HG02852 (cell line): ENCODE measurements at regions not wholly inside any gene's neighbourhood (a gene's known extent, or its start where the extent isn't known, plus 50 kb on each side); places are given as distances from the start of the nearest gene placed in this dataset.
"Not testable (repeated sequence)": the region's sequence is repeated elsewhere in the genome, so short reads cannot be mapped to it uniquely, and the experiment has no call there.

Experiments used
- ATAC-seq: cut with Tn5 transposase; IDR thresholded peaks from one replicate; pipeline ENCODE4 v1.9.1; 2021; ENCODE audit warnings: mild to moderate bottlenecking, moderate library complexity; ENCODE audit not compliant: unreplicated experiment

DNA sequence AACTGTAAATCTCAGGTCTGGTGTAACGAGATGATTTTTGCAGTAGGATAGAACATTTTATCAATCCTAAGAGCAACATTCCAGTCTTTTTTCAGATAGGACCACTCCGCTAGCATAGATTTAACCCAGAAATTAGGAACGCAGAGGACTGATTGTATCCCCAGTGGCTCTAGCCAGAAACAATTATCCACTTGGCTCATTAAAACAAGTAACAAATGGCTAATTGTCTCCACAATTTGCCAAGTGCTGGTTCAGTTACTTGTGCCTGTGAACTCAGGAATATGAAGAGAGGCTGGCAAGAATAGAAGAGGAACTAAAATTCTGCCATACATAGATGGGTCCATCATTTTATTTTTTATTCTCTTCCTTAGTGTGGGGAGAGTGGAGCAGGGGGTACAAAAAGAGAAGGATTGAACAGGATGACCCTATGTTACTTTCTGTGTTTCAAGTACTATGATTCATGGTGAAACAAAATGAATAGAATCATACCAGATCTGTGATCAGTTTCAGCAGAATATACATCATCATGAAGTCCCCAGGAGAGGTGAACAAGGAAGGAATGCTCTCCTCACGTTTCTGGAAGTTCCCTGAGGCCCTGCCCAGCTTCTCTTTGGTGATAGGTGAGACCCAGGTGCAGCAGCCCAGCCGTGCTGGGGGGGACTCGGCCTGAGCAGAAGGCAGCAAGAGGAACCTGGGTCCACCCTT, 121.6 kb downstream of the ARL4C start:
- ATAC-seq, result no peak

GRCh38 chr2:234374736-234375135, 122.1 kb downstream of the ARL4C start:
- ATAC-seq, result no peak

DNA sequence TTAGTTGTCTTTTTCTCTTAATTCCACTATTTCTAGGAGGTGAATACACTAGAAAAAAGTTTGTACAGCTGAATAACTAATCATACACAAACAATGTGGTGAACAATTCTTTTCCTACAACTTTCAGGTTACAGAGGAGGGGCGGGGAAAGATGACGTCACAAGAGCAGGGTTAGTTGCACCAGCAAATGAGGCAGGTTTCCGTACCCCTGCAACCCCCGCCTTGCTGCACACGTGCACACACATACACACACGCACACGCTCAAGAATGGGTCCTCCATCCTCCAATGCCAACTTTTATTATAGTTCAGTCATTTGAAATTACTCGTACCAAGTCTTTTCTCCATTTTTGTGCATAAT, 122.8 kb downstream of the ARL4C start:
- ATAC-seq, result no peak

DNA sequence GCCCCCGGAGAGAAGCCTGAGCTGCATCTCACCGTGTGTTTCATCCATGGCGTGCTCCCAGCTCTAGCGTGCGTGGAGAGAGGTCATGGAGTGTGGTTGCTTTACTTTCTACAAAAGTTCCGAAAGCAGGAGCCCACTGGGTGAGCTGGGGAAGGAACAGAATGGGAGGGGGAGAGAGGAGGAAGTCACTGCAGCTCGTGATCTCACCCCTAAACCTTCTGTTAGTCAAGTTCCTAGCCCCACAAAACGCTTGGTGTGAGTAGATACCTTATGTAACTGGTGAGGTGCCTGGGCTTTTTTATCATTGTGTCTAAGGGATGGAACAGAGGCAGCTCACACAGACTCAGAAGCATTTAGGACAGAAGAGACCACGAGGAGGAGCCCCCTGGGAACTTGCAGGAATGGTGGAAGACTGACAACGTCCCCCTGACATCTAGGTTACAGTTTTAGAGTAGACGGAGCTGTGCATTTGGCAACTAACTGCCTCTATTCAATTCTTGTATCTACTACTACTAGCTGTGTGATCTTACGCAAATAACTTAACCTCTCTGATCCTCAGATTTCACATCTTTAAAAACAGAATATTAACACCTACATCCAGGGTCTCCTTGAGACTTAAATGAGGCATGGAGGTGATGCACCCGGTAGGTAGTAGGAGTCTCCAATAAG, 123.3 kb downstream of the ARL4C start:
- no peak for ATAC-seq

DNA sequence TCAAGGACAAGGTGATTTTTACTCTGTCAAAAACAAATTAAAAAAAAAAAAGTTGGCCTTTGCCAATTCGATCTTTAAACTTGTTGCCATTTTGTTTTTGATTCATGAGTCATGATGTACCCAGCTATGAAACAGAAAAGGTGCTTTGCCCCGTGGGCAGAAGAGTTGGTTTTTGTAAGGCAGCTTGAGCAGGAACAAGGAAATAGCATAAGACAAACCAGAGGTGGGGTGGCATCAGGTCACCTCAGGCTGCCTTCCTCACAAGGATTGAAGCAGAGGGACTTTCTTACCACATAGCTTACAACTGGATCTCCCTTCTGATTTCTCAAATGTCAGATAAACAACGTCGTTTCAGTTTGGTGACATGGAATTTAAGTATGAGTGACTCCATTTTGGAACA, 123.8 kb downstream of the ARL4C start:
- ATAC-seq, result no peak

- no peak for ATAC-seq
Measured at GRCh38 chr2:234372506-234372905, 124.4 kb downstream of the ARL4C start.

- ATAC-seq, result no peak
Measured at GRCh38 chr2:234368861-234369261, 128.0 kb downstream of the ARL4C start.

DNA sequence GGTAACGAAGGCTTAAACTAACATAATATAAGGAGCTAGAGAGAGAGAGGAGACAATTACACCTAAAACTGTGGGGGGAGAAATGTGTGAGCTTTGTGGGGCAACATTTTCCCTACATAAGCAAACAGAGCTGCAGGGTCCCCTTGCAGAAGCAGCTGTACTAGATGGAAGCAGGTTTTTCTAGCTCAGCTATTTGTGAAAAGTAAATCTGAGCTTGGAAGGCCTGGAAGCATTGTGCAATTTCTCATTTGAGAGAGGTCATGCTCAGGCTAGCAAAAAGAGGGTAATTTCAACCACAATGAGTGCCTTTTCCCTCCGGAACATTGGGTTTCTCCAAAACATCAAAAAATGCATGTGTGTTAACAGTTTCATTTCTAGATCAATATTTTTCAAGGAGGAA, 130.0 kb downstream of the ARL4C start:
- ATAC-seq, result no peak

GRCh38 chr2:234364661-234365060, 132.2 kb downstream of the ARL4C start:
- ATAC-seq, result no peak

GRCh38 chr2:234363647-234364294, 133.1 kb downstream of the ARL4C start:
- ATAC-seq, result no peak

- no peak for ATAC-seq
Measured at GRCh38 chr2:234363011-234363487, 133.8 kb downstream of the ARL4C start.

- ATAC-seq, result not testable (repeated sequence)
Measured at GRCh38 chr2:234360313-234360975, 136.4 kb downstream of the ARL4C start.

DNA sequence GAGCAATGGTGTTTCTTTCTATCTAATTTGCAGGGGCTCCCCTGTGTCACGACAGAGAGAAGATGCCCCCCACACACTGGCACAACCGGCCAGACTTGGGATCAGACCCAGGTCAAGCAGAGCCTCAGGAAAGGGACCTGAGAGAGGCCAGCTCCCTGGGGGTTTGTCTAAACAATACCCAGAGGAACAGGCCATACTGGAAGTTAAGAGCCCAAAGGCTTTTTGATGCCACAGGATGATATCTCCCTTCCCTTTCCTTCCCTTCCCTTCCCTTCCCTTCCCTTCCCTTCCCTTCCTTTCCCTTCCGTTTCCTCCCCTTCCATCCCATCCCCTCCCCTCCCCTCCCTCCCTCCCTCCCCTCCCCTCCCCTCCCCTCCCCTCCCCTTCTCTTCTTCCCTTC, 139.2 kb downstream of the ARL4C start:
- no peak for ATAC-seq

- ATAC-seq, result no peak
Measured at GRCh38 chr2:234355808-234356365, 141.0 kb downstream of the ARL4C start.

GRCh38 chr2:234355021-234355720, 141.7 kb downstream of the ARL4C start:
- ATAC-seq, result no peak

DNA sequence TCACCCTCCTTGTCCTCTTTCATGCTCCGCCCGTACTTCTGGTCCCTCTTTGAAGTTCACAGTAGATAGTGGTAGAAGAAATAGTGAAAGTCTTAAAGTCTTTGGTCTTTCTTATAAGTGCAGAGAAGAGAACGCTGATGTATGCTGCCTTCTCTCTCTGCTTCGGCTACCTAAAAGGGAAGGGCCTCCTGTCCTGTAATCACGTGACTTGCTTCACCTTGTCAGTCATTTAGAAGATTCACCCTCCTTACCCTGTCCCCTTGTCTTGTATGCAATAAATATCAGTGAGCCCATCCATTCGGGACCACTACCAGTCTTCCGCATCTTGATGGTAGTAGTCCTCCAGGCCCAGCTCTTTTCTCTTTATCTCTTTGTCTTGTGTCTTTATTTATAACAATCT, 144.6 kb downstream of the ARL4C start:
- no peak for ATAC-seq

- not testable (repeated sequence) for ATAC-seq
Measured at GRCh38 chr2:234351866-234352265, 145.0 kb downstream of the ARL4C start.

GRCh38 chr2:234348081-234348480, 148.8 kb downstream of the ARL4C start:
- ATAC-seq, result no peak

GRCh38 chr2:234345921-234346320, 151.0 kb downstream of the ARL4C start:
- no peak for ATAC-seq

- no peak for ATAC-seq
Measured at GRCh38 chr2:234344012-234344411, 152.9 kb downstream of the ARL4C start.

DNA sequence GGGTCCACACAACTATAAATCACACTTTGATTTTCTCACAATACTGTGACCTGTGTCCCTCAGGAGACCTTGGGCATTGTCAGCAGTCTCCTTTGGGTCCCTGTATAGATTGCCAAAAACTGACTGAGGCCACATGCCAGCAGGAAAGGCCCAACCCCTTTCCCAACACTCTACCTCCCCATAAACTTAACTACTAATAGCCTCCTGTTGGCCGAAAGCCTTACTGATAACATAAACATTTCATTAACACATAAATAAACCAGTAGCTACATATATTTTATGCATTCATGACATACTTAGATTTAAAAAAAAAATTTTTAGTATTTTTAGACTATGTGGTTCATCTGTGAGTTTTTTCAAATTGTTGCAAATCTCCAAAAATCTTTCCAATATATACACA, 153.5 kb downstream of the ARL4C start:
- ATAC-seq, result no peak
